HL-60 (cell line): ENCODE measurements at regions not wholly inside any gene's neighbourhood (a gene's known extent, or its start where the extent isn't known, plus 50 kb on each side); places are given as distances from the start of the nearest gene placed in this dataset.

Experiments
- GABPA ChIP-seq: IDR thresholded peaks from 2 replicates; pipeline ENCODE4 v1.6.1; 2012; ENCODE audit warnings: low read depth
- REST ChIP-seq: IDR thresholded peaks from 2 replicates; pipeline ENCODE4 v1.6.1; 2012; ENCODE audit warnings: low read depth; ENCODE audit not compliant: insufficient replicate concordance
- TF ChIP-seq, protein P1 (sequence below): IDR thresholded peaks from one replicate; pipeline ENCODE4 v1.5.1; 2011; ENCODE audit warnings: low read length, control low read depth, inconsistent platforms; ENCODE audit not compliant: insufficient read depth

DNA sequence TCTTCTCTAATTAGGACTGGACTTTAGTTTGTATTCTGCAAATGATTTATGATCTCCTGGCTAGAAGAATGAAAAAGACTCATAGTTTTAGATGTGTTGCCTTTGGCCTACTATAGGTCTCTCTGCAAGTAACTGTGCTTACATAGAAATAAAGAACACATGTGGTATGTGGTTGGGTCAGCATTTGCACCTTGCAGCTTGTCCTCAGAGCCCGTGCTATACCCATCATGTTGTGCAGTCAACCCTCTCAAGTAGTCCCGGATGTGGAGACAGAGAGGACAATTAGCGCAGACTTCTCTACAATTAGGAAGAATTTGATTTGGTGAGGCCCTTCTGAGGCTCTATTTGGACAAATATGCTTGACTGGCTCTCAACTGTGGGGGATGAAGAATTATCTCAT is 203.7 kb upstream of the ITGA4 start:
- TF ChIP-seq, protein P1, sequence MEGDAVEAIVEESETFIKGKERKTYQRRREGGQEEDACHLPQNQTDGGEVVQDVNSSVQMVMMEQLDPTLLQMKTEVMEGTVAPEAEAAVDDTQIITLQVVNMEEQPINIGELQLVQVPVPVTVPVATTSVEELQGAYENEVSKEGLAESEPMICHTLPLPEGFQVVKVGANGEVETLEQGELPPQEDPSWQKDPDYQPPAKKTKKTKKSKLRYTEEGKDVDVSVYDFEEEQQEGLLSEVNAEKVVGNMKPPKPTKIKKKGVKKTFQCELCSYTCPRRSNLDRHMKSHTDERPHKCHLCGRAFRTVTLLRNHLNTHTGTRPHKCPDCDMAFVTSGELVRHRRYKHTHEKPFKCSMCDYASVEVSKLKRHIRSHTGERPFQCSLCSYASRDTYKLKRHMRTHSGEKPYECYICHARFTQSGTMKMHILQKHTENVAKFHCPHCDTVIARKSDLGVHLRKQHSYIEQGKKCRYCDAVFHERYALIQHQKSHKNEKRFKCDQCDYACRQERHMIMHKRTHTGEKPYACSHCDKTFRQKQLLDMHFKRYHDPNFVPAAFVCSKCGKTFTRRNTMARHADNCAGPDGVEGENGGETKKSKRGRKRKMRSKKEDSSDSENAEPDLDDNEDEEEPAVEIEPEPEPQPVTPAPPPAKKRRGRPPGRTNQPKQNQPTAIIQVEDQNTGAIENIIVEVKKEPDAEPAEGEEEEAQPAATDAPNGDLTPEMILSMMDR = no peak
- TF ChIP-seq REST (no peak), GABPA (no peak)
